ENCODE measurements at regions not wholly inside any gene's neighbourhood (a gene's known extent, or its start where the extent isn't known, plus 50 kb on each side); places are given as distances from the start of the nearest gene placed in this dataset.
"Not testable (repeated sequence)": the region's sequence is repeated elsewhere in the genome, so short reads cannot be mapped to it uniquely, and the experiment has no call there.

- DNase-seq, result not testable (repeated sequence)
These were observed 179.1 kb downstream of the CD83 start for GRCh38 chr6:14296698-14297097.

DNA sequence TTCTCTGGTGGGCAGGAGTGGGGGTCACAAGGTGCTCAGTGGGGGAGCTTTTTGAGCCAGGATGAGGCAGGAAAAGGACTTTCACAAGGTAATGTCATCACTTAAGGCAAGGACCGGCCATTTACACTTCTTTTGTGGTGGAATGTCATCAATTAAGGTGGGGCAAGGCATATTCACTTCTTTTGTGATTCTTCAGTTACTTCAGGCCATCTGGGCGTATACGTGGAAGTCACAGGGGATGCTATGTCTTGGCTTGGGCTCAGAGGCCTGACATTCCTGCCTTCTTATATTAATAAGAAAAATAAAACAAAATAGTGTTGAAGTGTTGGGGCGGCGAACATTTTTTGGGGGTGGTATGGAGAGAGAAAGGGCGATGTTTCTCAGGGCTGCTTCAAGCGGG, 179.5 kb downstream of the CD83 start:
- DNase-seq, result not testable (repeated sequence)

DNA sequence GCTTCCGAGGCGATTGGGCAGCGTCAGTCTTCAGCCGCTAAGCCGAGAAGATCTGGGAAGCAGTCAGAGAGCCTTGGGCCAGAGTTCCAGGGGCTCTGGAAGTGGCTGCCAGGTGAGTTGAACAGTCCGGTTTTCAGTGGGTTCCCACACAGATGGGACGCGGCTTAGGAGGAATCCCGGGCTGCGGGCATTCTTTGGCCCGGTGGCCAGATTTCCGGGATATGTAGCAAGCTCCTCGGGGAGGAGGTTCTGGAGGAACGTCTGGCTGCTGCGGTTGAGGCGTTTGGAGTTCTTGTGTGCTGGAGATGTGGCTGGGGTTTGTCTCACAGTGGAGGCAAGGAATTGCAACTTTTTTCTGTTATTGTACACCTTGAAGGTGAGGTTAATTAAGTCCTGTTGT, 182.6 kb downstream of the CD83 start:
- not testable (repeated sequence) for DNase-seq

- not testable (repeated sequence) for DNase-seq
These were observed 183.1 kb downstream of the CD83 start for GRCh38 chr6:14300721-14301120.

DNA sequence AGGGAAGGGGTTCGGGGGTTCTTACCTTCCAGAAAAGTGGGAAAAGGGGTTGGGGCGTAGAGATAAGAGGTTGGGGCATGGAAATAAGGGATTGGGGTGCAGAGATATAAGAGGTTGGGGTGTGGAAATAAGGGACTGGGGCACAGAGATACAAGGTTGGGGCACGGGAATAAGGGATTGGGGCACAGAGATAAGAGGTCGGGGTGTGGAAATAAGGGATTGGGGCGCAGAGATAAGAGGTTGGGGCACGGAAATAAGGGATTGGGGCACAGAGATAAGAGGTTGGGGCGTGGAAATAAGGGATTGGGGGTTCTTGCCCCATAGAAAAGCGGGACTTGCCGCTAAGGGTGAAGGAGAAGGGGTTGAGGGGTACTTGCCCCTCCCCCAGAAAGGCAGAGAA, 183.9 kb downstream of the CD83 start:
- DNase-seq, result not testable (repeated sequence)

DNA sequence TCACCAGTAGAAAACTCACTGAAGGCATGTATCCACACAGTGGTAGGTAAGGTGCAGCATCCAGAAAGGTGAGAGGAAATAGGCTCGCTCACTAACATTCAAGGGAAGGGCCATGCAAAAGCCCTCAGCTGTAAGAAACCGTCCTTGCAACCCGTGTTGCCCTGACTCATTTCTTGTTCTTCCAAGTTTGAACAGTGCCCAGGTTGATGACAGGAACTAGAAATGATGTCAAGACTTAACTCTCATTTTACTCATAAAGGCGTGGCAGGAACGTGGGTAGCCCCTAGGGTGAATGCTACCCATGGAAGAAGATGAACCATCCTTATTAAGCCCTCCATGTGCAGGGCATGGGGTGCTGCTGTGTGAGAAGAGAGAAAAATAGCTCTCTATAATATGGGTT, 187.6 kb downstream of the CD83 start:
- DNase-seq, result no peak

DNA sequence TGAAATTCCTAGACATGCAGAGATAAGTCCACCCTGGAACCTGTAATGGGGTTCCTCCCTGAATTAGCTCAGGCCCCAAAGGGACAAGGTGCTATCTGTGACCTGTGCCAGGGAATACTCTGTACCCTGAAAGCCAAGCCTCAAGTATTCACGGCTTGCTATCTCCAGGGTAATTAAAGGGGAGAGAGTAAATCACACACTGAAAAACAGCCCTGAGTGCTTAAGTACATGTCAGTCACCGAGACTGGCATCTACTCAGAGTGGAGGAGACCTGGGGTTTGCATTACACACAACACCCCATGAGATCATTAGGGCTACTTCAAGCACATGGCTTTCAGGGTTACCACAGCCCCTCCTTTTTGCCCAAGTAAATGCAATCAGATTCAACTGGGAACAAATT, 188.1 kb downstream of the CD83 start:
- DNase-seq, result no peak

DNA sequence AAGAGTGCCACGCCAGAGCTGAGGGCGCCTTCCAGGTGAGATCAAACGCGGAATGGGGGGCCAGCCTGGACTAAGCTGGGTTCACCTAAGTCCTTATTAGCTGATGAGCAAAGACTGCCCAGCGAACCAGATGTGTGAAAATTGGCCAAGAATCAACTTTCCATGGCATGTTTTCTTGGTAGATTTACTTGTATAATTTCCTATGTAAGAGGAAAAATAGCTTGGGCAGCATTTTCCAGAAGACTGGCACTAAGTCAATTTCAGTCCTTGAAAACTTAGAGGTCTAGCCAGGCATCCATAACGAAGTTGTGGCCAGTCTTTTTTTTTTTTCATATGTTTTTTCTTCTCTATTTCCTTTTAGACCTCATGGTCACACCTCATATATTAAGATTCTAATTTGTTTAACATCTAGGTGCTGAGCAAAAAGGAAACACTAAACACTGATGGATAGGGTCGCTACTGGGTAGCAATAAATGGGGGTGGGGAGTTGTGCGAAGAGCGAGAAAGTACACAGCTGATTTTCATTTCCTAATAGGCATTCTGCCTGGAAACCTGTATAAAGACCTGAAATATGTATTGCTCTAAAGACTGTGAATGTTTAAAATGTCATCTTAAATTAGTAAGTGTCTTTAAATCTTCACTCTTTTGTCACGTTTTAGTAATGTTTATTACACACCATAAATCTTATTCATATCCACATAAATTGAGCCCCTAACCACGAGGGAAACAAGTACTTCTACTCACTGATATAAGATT, 188.8 kb downstream of the CD83 start:
- no peak for DNase-seq

DNA sequence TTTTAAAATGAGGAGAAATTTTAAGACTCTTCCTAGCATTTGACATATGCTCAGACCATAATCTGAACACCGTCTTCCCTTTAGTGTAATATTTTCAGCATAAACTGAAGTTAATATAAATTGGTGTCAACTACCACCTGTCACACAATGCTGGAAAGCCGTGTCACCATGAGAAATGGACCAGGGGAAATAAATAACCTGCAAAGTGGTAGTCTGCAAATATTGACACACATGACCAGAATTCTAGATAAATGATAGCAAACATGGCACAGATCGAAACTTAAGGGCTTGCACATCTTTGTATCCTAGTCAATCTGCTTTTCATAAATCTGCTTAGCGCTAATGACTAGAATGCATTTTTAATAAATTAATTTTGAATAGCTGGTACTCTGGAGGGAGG, 191.9 kb downstream of the CD83 start:
- no peak for DNase-seq

- DNase-seq, result no peak
These were observed 192.4 kb downstream of the CD83 start for GRCh38 chr6:14309951-14310445.

DNA sequence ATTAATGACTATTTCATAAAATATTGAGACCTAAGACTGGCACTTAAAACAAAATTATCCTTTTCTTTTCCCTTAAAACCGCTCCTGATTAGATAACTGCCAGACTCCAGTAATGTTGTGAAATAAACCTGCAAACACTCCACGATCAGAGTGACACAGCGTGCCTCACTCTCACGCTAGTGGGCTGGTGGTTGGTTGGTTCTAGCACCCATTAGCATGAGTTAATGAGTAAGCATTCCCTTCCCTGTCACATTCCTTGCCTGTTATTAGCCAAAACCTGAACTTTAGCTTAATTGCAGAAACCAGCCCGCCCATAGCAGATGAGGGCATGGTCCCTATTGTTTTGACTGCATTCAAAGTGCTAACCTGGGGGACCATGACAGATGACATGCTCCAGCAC, 193.4 kb downstream of the CD83 start:
- no peak for DNase-seq

DNA sequence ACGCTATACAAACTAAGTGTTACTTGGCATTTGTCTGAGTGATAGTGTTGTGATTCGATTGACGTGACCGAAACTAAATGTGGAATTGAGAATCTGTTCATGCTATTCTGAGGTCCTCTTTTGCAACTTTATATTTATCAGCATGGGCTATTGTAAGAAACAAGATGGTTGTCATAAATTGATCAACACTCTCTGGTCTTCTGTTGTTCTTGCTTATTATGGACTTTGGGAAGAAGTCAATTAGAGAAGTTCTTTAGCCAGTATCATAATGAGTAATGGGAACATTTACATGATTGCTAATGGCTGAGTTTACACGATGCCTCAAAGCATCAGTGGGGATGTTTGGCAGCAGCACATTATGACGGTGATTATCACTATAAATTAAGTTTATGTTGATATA, 195.0 kb downstream of the CD83 start:
- DNase-seq, result no peak

DNA sequence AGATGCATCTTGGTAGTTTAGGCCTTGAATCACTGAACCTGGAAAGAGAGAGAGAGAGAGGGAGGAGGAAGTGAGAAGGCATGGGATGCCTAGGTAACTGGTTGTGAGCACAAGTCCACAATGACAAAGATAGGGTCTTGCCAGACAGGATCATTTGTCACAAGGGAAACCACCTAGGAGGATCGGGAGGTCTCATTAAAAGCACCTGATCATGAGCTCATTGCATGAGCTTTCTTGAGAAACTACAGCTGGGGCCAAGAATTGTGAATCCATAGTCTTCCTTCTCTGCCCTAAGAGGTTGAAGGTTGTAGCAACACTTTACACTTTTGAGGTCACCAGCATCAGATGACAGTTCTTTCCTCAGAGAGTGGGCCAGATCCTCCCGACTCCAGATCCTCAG, 195.7 kb downstream of the CD83 start:
- DNase-seq, result no peak

- DNase-seq, result no peak
These were observed 197.8 kb downstream of the CD83 start for GRCh38 chr6:14315353-14315752.

GRCh38 chr6:14316651-14317386, 199.2 kb downstream of the CD83 start:
- DNase-seq, result no peak

DNA sequence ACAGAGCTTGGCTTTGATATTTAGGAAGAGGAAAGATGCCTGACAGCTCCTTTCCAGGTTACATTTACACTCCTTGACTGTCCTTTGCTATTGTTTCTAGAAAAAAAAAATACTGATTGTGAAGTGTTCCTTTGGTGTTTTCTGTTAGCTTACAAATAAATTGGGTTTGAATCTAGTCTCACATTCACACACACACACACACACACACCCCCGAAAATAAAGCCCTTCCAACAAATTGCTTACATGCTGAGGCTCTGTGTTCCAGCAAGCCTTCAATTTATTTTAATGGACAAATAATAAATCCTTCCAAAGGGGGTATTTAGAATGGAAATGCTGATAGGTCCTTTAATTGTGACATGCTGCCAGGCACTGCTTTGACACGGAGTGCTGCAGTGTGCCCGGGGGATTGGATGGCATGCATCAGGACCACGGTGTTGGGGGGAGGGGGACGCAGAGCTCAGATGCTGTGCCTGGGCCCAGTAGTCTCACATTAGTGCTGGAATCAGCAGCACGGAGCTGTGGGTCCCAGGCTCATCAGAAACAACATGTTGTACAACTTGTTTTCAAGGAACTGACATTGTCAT, 199.9 kb downstream of the CD83 start:
- no peak for DNase-seq

- no peak for DNase-seq
These were observed 202.8 kb downstream of the CD83 start for GRCh38 chr6:14320332-14320731.

DNA sequence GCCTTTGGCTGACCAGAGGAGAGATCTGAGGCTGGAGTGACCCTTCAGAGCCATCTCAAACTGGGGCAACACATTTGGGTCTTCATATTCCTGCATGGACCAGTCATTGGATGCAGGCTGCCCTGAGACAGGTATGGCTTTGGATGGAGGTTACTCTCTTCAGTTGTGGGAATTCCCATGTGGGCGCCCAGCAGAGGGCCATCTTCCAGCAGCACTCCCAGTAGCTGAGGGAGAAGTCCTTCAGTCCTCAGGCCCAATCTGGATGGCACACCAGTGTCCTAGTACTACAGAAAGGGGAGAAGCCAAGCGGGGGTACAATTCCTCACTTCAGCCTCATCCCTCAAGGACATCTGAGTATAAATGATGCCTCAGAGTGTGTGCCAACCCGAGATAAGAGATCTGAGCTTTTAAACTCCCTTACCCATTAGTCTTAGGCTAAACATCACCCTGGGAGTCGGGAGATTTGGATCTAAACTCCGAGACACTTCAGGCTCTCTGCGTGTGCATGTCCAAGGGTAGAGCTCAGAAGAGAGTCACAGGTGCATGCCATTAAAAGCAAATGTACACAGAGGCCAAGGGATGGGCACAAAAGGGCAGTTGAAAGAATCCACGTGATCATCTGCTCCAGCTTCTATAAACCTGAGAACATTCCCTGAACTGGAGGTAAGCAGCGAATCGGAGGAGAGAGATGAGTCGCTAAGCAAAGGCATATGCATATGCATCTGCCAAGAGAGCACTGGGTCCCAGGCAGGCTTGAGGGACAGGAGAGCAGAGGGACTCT, 204.6 kb downstream of the CD83 start:
- DNase-seq, result no peak

DNA sequence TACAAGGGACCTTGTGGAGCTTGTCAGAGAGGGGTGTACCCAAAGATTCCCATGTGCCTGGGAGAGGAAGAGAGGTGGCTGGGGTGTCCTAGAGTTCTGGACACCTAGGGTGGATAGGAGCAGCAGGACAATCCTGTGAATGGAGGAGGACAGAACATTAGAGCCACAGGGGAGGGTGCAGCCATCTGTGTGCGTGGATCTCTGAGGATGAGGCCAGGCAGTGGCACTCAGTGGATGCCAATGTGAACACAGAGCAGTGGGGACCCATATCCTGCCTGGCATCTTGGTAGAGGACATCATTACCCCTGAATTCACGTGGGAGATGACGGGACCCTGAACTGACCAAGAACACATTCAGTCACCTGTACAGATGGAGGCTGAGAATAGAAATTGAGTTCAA, 205.3 kb downstream of the CD83 start:
- DNase-seq, result no peak

DNA sequence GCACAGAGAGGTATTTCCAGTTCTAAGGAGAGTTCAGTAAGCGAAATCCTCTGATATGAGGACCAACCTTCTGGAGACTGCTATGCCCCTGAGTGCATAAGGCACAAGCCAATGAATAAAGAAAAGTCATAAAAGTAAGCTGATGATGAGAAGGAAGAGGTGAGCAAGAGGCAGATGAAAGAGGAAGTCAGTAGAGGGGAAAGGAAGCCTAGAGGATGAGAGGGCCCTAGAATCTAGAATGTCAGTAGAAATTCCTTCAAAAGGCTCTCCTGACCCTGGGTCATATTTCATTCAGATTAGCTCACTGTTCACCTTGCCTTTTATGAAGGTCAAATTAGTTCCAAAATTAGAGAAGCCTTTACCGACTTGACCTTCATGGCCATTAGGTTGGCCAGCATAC, 209.2 kb downstream of the CD83 start:
- DNase-seq, result no peak

DNA sequence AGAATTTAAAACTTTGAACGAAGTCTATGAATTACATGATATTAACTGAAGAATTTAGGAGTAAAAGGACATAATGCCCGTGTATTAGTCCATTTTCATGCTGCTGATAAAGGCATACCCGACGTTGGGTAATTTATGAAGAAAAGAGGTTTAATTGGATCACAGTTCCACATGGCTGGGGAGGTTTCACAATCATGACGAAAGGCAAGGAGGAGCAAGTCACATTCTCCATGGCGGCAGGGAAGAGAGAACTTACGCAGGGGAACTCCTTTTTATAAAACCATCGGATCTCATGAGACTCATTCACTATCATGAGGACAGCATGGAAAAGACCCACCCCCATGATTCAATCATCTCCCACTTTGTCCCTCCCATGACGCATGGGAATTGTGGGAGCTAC, 210.6 kb downstream of the CD83 start:
- no peak for DNase-seq

GRCh38 chr6:14333556-14334305, 216.2 kb downstream of the CD83 start:
- DNase-seq, result no peak

All from NCI-H2171 treated with DMSO at 0.1 percent for 48 hours (cell line).